ENCODE measurements at regions not wholly inside any gene's neighbourhood (a gene's known extent, or its start where the extent isn't known, plus 50 kb on each side); places are given as distances from the start of the nearest gene placed in this dataset.

- DNase-seq, result peak; percentile 35
- Mint-ChIP-seq H3K36me3 (ENCODE audit: low read depth) (peaks cover 9% of the 10 kb centered on the region; the same call in 1 of the 2 replicates), H3K4me3 (no peak overlapping the region), H3K9me3 (no peaks in the 10 kb centered on the region; the same call in 1 of the 2 replicates), H3K4me1 (ENCODE audit: low read depth) (peaks cover 46% of the 10 kb centered on the region), H3K27me3 (ENCODE audit: insufficient read depth) (peaks cover 2% of the 10 kb centered on the region), H3K27ac (no peak overlapping the region)
- no peak for TF ChIP-seq CTCF (IDR thresholded peaks at IDR 0.05)
These were observed 464.6 kb upstream of the SPHKAP start for GRCh38 chr2:228646061-228646460.

- Mint-ChIP-seq H3K4me1 (ENCODE audit: low read depth) (peaks cover 33% of the 10 kb centered on the region), H3K36me3 (ENCODE audit: low read depth) (no peaks in the 10 kb centered on the region), H3K27me3 (ENCODE audit: insufficient read depth) (peaks cover 2% of the 10 kb centered on the region), H3K9me3 (no peaks in the 10 kb centered on the region), H3K27ac (no peak overlapping the region), H3K4me3 (no peak overlapping the region)
- TF ChIP-seq CTCF (IDR thresholded peaks at IDR 0.05), result no peak
- DNase-seq, result no peak
These were observed 462.7 kb upstream of the SPHKAP start for GRCh38 chr2:228644199-228644598.

GRCh38 chr2:228642861-228643260 is 461.4 kb upstream of the SPHKAP start:
- Mint-ChIP-seq H3K27me3 (ENCODE audit: insufficient read depth) (peaks cover 2% of the 10 kb centered on the region), H3K4me3 (no peak overlapping the region), H3K4me1 (ENCODE audit: low read depth) (peaks cover 33% of the 10 kb centered on the region), H3K9me3 (no peaks in the 10 kb centered on the region), H3K36me3 (ENCODE audit: low read depth) (no peaks in the 10 kb centered on the region), H3K27ac (no peak overlapping the region)
- no peak for DNase-seq
- TF ChIP-seq CTCF (IDR thresholded peaks at IDR 0.05), result no peak

- no peak overlapping the region for H3K4me3 Mint-ChIP-seq
- H3K36me3 Mint-ChIP-seq (ENCODE audit: low read depth), result peaks cover 7% of the 10 kb centered on the region; the same call in 1 of the 2 replicates
- DNase-seq, result no peak
- no peak overlapping the region for H3K27ac Mint-ChIP-seq
- no peaks in the 10 kb centered on the region for H3K27me3 Mint-ChIP-seq (ENCODE audit: insufficient read depth)
- no peak for TF ChIP-seq CTCF (IDR thresholded peaks at IDR 0.05)
- H3K9me3 Mint-ChIP-seq, result no peaks in the 10 kb centered on the region
- H3K4me1 Mint-ChIP-seq (ENCODE audit: low read depth), result peaks cover 26% of the 10 kb centered on the region
These were observed 449.3 kb upstream of the SPHKAP start for GRCh38 chr2:228630786-228631185.

GRCh38 chr2:228629251-228629650 is 447.8 kb upstream of the SPHKAP start:
- Mint-ChIP-seq H3K9me3 (no peaks in the 10 kb centered on the region), H3K4me1 (ENCODE audit: low read depth) (peaks cover 26% of the 10 kb centered on the region), H3K27ac (peak overlapping the region; percentile 10; the same call in 1 of the 2 replicates), H3K36me3 (ENCODE audit: low read depth) (no peaks in the 10 kb centered on the region), H3K27me3 (ENCODE audit: insufficient read depth) (no peaks in the 10 kb centered on the region), H3K4me3 (0 out of 2 replicates have a peak overlapping the region, but pooled peaks have one; percentile 28)
- no peak for TF ChIP-seq CTCF (IDR thresholded peaks at IDR 0.05)
- DNase-seq, result peak; percentile 21

- Mint-ChIP-seq H3K36me3 (ENCODE audit: low read depth) (no peaks in the 10 kb centered on the region), H3K4me3 (peak overlapping the region; percentile 1; the same call in 1 of the 2 replicates), H3K27me3 (ENCODE audit: insufficient read depth) (no peaks in the 10 kb centered on the region), H3K4me1 (ENCODE audit: low read depth) (peaks cover 26% of the 10 kb centered on the region), H3K9me3 (no peaks in the 10 kb centered on the region), H3K27ac (no peak overlapping the region)
- no peak for DNase-seq
- TF ChIP-seq CTCF (IDR thresholded peaks at IDR 0.05), result no peak
These were observed 447.2 kb upstream of the SPHKAP start for GRCh38 chr2:228628682-228629081.
